GM18507 (cell line): ENCODE measurements at regions not wholly inside any gene's neighbourhood (a gene's known extent, or its start where the extent isn't known, plus 50 kb on each side); places are given as distances from the start of the nearest gene placed in this dataset.
"Not testable (repeated sequence)": the region's sequence is repeated elsewhere in the genome, so short reads cannot be mapped to it uniquely, and the experiment has no call there.

Experiments
- DNase-seq: peaks from one replicate; pipeline ENCODE4 v3.0.0; 2011; ENCODE audit warnings: low read depth; ENCODE audit not compliant: insufficient read length; ENCODE audit errors: extremely low spot score
- FAIRE-seq: peaks from 2 replicates; lab custom pipeline; 2011; peaks lifted over from hg19 to GRCh38; lab: Jason Lieb, UNC

DNA sequence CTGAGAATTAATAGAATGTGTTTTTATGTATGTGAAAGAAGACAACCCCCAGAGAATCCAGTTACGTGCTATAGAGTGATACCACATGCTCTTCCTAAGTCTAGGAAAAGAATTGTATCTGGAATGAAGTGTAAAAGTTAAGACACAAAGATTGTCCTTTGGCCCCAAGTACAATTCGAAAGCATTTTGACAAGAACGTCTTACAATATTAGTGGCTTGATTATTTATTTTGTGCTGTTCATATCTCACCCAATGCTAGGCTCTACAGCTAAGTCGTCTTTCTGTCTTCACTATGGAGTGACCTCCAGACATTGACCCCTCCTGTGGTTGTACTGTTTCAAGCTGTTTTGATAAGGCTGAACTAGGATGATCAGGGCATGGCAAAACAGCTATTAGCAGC is 345.7 kb upstream of the C2CD4B start:
- DNase-seq: no peak
- FAIRE-seq: no peak

DNA sequence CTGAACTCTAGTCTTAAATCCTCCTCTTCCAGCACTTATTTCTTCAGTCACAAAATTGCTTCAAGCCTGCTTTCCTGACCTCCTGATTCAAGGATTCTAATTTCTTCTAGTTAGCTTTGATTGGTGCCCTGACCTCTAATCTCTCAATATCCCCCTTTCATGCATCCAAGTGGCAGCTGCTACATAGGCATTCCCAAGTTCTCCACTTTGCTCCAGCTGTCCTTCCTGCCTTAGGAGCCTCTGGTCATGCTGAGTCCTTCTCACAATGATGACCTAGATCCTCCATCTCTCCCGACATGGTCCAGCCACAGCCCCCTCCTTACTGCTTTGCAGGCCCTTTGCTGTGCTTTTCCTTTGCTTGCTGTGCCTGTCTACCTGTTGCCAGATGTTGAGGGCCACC is 347.8 kb upstream of the C2CD4B start:
- no peak for DNase-seq

DNA sequence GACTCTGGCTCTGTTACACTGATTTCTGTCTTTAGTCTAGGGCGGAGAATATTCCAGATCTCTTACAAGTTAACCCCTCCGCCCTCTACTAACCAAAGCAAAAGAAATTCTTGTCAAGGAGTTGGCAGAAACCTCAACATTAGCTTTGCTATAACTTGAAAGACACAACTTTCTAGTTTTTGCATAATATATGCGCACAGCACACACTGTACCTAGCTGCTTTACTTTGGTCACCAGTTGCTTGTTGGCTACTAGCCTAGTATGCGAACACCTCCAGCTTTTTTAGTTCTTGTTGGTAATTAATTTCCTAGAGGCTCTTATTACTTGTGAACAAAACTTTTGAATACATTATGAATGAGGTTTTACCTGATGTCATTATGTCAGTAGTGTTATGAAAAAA is 348.8 kb upstream of the C2CD4B start:
- DNase-seq: no peak
- no peak for FAIRE-seq

More for the DNA sequence above, 347.8 kb upstream of the C2CD4B start:
- FAIRE-seq: no peak

DNA sequence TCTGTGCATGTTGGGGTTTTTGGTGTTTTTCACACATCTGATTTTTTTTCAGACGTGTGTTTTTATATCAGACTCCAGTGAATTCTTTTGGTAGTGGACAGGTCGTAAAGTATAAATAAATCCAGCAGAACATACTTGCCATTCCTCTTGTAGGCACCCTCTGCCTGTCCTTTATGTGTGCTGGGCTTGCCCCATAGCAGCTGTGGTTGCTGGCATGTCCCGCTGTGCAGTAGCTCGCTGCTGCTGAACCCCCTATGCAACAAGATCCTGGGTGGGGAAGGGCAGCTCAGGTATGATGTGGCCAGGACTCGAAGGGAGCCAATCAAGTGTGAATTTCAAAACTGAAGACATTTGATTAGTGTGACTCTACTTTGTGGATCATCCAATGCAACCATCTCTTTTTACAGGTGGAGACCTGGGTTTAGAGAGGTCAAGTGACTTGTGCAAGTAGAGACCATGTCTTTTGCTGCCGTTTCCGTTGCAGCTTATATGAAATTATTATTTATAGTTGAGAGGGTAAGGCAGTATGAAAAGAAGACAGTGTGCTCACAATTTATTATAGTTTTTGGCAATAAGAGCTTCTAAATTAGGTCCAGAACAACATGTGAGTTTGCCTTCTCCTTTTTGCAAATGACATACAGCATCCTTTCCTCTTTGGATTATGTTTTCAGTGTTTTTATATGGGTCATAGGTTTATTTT is 350.8 kb upstream of the C2CD4B start:
- DNase-seq (no peak), FAIRE-seq (no peak)

DNA sequence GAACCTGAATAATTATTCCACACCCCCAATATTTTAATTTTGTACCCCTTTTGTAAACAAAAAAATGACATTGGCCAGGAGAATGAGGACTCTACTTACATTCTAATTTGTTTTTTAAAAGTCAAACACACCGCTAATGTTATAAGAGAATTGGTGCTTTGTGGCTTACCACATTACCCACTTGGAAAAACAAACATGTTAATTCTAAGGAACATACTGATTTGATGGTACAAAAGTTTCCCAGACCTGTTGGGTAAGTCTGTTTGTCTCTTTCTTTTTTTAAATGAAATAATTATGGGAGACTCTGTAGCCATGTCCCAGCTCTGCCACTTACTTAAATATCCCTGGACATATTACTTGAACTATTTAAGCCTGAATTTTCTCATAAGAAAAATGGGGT is 352.5 kb upstream of the C2CD4B start:
- DNase-seq (no peak), FAIRE-seq (no peak)

DNA sequence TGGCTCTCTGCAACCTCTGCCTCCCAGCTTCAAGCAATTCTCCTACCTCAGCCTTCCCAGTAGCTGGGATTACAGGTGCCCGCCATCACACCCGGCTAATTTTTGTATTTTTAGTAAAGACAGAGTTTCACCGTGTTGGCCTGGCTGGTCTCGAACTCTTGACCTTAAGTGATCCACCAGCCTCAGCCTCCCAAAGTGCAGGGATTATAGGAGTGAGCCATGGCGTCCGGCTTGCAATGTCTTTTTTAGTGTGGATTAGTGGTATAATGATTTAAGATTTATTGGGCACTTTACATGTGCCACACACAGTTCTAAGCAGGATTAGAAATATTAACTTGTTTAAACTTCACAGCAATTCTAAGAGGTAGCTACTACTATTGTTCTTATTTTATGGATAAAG is 353.6 kb upstream of the C2CD4B start:
- not testable (repeated sequence) for FAIRE-seq, DNase-seq

DNA sequence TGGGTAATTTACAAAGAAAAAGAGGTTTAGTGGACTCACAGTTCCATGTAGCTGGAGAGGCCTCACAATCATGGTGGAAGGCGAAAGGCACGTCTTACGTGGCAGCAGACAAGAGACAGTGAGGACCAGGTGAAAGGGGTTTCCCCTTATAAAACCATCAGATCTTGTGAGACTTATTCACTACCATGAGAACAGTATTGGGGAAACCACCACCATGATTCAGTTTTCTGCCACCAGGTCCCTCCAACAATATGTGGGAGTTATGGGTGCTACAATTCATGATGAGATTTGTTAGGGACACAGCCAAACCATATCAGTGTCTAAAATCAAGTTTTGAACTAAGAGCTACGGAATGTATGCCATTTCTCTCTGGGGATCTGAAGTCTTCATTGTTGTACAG is 354.8 kb upstream of the C2CD4B start:
- FAIRE-seq (no peak), DNase-seq (no peak)

DNA sequence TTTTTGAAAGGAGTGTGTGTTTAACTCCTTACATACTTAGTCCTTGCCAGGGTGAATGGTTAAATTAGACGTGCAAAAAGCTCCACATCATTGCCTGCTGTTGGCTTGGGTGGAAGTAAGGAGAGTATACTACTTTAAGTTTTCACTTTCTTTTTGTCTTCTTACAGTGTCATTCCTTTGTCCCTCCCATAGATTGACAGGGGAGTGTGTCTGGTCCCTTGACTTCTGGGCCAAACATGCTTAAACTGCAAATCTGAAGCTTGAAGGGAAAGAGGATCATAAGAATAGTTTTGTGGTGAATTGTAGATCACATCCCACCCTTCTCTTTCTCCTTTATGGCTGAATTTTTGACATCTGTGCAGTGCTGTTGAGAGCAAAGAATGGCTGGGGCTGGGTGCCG is 355.8 kb upstream of the C2CD4B start:
- DNase-seq (no peak), FAIRE-seq (no peak)

DNA sequence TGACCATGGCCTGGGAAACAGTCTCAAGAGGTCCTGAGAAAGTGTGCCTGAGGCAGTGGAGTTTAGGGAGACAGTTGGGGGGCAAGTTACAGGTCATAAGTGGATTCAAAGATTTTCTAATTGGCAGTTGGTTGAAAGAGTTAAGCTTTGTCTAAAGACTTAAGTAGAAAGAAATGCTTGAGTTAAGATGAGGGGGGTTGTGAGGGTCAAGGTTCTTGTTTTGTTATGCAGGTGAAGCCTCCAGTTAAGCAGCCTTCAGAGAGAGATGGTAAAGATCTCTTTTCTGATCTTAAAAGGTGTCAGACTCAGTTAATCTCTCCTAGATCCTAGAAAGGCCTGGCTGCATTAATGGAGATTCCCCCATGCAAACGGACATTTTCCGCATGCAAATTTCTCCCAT is 356.3 kb upstream of the C2CD4B start:
- no peak for DNase-seq

DNA sequence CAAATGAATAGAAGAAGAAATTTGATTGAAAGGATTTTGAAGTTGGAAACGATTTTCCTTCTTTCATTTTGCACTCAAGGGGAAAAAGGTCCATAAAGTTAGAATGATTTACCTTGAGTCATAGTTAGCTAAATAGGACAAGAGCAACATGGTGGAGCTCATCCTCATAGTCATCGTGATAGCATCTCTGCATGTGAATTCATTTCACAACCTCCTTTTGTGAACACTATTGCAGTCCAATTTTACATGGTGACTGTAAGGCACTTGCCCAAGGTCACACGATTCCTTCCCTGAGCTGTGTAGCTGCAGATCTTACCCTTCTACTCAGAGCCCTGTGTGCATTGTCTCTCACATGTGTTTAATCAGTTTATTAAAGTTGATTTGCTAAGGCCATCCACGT is 359.8 kb upstream of the C2CD4B start:
- no peak for FAIRE-seq

More for the DNA sequence above, 356.3 kb upstream of the C2CD4B start:
- FAIRE-seq: no peak

DNA sequence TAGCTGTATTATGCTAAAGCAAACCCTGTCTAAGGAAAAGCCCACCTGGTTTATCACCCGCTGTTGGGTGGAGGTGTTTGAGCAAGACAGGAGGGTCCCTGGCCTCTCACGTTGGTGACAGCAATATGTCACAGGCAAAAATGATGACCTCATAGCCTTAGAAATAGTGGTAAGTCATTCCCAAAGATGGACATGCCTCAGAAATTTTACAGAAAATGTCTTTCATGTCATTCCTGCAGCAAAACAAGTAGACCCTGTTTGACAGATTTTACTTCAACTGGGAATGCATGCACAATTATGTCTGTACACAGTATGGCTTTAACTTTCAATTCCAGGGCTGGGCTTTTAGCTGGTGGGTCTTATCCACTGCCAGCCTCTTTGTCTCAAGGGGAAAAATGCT is 362.3 kb upstream of the C2CD4B start:
- DNase-seq (no peak), FAIRE-seq (no peak)

More for the DNA sequence above, 359.8 kb upstream of the C2CD4B start:
- DNase-seq: no peak

DNA sequence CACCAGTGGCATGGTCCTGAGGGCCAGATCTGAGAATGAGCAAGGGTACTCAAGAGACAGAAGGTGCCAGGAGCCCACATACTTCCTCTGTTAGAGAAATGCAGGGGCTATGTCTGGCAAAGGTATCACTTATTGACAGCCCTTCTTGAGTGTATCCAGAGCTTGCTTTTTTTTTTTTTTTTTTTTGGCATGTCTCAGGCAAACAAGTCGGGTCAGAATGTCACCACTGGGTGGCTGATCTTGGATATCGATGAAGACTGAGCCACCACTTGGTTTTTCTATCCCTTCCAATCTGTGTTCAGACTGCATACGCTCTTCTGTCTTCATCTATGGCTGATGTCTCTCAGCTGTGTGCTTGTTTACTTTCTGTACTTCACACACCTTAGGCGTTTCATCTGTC is 363.4 kb upstream of the C2CD4B start:
- FAIRE-seq (no peak), DNase-seq (no peak)

DNA sequence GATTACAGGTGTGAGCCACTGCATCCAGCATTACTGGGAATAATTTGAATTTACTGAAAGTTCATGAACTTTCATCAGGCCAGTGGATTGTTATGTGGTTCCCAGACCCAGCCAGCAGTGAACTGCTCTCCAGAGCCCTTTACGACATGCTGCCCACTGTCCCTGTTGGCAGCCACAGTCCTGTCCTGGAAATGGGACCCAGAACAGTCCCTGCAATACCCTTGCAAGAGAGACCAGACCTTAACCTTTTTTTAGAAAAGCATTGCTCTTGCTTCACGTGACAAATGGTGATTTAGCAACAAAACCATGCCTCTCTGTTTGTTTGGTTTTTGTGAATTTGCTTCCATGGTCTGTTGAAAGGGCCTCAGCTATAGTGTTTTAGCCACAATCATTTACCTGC is 367.3 kb upstream of the C2CD4B start:
- FAIRE-seq (no peak), DNase-seq (no peak)

DNA sequence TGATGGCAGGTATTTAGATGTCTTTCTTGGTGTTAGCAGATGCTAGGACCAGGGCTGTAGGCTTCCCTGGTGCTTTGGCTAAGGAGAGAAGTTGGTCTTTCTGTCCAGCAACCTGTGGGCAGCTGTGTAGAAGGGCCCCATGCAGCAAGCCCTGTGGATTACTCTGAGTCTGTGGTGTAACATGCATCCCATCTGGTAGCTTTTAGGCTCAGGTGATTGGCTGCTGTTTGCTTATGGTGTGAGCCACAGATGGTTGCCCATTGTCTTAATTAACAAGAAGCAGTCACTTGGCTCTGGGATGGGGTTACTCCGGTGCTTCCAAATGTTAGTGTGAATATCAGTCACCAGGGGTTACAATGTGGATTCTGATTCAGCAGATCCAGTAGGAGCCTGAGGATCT is 368.6 kb upstream of the C2CD4B start:
- FAIRE-seq (no peak), DNase-seq (no peak)

DNA sequence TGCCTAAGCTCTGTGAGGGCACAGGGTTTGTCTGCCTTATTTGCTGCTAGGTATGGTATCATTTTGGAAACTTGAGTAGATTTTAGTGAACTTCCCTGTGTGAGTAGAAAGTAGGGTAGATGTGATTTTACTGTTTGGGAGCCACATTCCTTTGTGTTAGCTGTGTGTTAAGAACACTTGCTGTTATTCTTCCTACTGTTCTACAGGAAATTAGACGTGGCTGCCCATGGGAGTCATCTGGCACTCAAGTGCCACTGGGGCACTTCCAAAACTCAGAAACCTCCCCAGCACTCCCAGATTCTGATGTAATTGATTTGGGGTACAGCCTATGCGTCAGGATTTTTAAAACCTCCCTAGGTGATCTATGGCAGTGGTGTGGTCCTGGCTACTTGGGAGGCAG is 369.9 kb upstream of the C2CD4B start:
- FAIRE-seq: no peak
- no peak for DNase-seq

DNA sequence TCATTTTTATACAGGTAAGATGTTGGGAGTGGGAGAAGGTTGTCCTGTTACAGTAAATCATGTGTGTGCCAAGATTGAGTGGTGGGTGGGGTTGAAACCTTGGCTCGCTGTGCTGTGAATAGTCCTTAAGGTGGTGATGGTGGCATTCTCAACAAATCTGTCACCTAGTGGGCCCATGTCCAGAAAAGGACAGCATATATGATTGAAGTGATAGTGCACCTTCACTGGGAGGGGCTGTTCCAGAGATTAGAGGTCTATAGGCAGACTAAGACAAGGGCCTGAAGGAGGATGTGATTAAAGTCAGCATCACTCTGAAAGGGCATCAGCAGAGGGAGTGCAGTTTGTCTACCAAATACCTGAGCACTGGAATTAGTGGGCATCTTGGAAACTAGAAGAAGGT is 374.2 kb upstream of the C2CD4B start:
- DNase-seq (no peak), FAIRE-seq (no peak)

DNA sequence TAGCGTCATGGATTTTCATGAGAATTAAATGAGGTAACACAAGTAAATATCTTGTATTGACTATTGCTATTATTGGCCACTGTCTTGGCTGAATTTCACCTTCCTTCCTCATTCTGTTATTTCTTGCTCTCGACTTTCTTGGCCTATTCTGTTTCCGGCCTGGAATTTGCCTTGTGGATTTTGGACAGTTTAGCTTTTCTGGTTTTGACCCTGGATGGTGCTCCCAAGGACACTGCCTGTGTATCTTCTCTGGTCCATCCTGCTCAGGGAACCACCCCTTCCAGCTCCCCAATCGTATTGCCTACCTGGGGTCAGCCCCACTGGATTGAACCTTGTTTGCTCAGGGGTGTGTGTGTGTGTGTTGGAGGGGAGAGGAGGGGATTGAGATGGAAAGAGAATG is 376.2 kb upstream of the C2CD4B start:
- no peak for DNase-seq
- no peak for FAIRE-seq

DNA sequence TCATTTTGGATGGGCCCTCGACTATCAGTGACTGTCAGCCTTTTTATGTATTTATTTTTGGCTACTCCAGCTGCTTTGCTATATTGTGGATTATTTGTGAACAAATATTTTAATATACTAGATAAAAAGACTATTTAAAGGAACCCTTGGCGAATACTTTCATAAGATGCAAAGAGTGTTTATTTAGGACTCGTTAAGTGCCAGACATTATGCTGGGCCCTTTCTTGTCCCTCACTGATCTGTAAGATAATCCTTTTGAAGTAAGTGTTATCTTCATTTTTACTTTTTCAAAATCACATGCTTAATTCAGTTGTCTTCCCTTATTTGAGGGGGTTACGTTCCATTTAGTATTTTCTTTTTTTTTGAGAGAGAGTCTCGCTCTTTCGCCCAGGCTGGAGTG is 376.8 kb upstream of the C2CD4B start:
- no peak for DNase-seq
- FAIRE-seq: no peak

DNA sequence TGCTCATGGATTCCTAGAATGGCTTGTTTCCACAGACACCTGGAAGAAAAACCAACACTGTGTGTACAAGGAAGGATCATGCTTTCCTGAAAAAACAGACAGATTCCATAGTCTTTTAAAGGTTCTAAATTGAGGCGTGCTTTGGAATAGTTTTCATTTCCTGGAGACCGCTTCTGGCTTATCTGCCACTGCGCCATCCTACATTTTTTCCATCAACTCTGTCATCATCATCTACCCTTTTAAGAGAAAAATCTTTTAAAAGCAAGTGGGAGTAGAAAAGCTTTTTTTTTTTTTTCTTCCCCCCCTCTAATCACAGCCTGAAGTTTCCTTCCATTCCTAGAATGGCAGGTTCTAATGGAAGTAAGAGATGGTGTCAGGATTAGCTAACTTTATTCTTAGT is 379.4 kb upstream of the C2CD4B start:
- no peak for FAIRE-seq
- no peak for DNase-seq

DNA sequence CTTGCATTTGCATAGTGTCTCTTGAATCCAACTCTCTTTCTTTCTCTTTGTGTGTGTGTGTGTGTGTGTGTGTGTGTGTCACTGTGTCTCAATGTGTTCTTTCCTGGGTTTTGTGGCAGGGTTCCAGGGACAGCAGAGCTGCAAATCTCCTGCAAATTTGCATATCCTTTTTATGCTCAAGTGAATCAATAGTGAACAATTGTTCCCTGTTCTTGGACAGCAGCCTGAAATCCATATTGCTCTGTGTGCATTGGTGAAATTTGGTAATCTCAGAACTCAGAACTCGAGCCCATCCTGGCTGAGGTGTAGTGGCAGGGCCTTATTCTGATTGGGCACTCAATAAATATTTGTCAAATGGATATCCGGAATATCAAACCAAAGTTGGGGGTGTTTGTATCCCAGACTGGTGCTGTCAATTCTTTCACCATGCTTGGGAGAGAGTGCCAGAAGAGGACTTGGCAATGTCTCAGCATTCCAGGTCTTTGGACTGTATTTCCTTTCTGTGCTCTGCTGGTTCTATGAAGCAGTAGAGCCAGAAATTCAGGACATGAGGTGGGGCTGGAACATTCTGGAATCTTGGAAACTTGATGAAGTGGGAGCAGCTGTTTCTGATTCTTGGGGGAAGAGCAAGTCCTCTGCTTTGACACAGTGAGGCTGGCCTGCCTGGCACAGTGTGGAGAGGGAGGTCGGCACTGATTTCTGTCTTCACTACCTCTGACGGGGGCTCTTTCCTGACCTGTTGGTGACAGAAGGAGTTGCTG is 380.6 kb upstream of the C2CD4B start:
- FAIRE-seq (no peak), DNase-seq (no peak)

DNA sequence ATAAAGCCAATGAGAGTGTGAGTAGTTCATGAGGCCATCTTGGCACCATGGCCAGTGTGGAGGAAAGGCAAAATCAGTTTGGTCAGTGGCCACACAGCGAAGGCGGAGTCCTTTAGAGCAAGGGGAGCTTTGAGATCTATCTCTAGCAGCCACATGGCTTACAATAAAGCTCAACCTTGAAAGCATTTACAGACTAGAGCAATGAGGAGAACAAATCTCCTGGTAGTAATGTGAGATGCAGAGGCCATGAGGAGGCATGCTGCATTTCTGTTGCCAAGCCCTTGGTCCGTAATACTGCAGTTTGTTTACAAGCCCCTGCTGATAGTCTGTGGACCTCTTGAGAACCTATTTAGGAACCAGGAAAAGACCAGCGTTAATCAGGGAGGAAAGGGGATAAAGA is 381.5 kb upstream of the C2CD4B start:
- DNase-seq (no peak), FAIRE-seq (no peak)
